Tibial nerve (tissue), 4 donors: ENCODE measurements at regions not wholly inside any gene's neighbourhood (a gene's known extent, or its start where the extent isn't known, plus 50 kb on each side); places are given as distances from the start of the nearest gene placed in this dataset.
"Not testable (repeated sequence)": the region's sequence is repeated elsewhere in the genome, so short reads cannot be mapped to it uniquely, and the experiment has no call there.

Experiments
- DNase-seq, 2 donors: peaks; one replicate each; pipeline ENCODE4 v3.0.0-alpha.2; 2019; ENCODE audit warnings: low spot score in 2 of 2
- H3K27ac ChIP-seq, 4 donors: fragments of 200-600 bp; sonication (generic) in 3 of 4; one replicate each; pipeline ENCODE4 v1.5.1; 2017 to 2019; ENCODE audit warnings: mild to moderate bottlenecking in 1 of 4
- H3K27me3 ChIP-seq, 2 donors: fragments of 200-600 bp; sonication (generic) in 1 of 2; one replicate each; pipeline versions ENCODE4 v1.5.1 to v1.6.0; 2017 to 2019
- H3K36me3 ChIP-seq, 3 donors: fragments of 200-600 bp; sonication (generic); one replicate each; pipeline ENCODE4 v1.5.1; 2018 to 2019
- H3K4me1 ChIP-seq, 4 donors: fragments of 200-600 bp; sonication (generic) in 3 of 4; one replicate each; pipeline ENCODE4 v1.5.1; 2017 to 2019
- H3K4me3 ChIP-seq, 4 donors: fragments of 200-600 bp; sonication (generic) in 3 of 4; one replicate each; pipeline ENCODE4 v1.5.1; 2017 to 2019; ENCODE audit warnings: mild to moderate bottlenecking in 1 of 4, moderate library complexity in 1 of 4
- H3K9me3 ChIP-seq, 4 donors: fragments of 200-600 bp; sonication (generic) in 3 of 4; one replicate each; pipeline ENCODE4 v1.5.1; 2017 to 2019
- CTCF ChIP-seq, 5 experiments: fragments of 200-600 bp in 3 of 5; fragments of 450-650 bp in 2 of 5; sonication (generic) in 3 of 5; IDR thresholded peaks; one replicate each; pipeline ENCODE4 v1.5.1; 2016 to 2019; ENCODE audit warnings: antibody characterized with exemption in 5 of 5, mild to moderate bottlenecking in 3 of 5, moderate library complexity in 2 of 5
- EP300 ChIP-seq, 2 donors: sonication (generic); formaldehyde crosslinking; IDR thresholded peaks; one replicate each; pipeline ENCODE4 v1.6.1; 2017; ENCODE audit warnings: antibody characterized with exemption in 2 of 2, mild to moderate bottlenecking in 1 of 2
- POLR2A ChIP-seq, 2 donors: fragments of 450-650 bp; IDR thresholded peaks; one replicate each; pipeline ENCODE4 v1.6.1; 2017; ENCODE audit warnings: antibody characterized with exemption in 2 of 2, mild to moderate bottlenecking in 2 of 2, moderate library complexity in 2 of 2
- WGBS, 2 donors: methylation state at CpG; one replicate each; pipeline ENCODE4 v1.1.5; 2018; 5-methylcytosine and 5-hydroxymethylcytosine counted together

GRCh38 chr2:8440029-8440778 is 241.7 kb upstream of the ID2 start:
- Histone ChIP-seq H3K27me3 (no peaks in the 10 kb centered on the region), H3K4me3 (no peak overlapping the region), H3K27ac (no peak overlapping the region), H3K9me3 (no peaks in the 10 kb centered on the region), H3K36me3 (no peaks in the 10 kb centered on the region), H3K4me1 (no peaks in the 10 kb centered on the region)
- 87 to 88% methylated on average over 12 of the region's 12 CpGs for WGBS, 2 donors
- no peak for DNase-seq
- TF ChIP-seq POLR2A (IDR thresholded peaks at IDR 0.05) (no peak), EP300 (IDR thresholded peaks at IDR 0.05) (no peak), CTCF (IDR thresholded peaks at IDR 0.05) (no peak)

- H3K4me3 ChIP-seq: no peak overlapping the region
- no peaks in the 10 kb centered on the region for H3K9me3 ChIP-seq
- H3K36me3 ChIP-seq: no peaks in the 10 kb centered on the region
- whole genome bisulfite sequencing, 2 donors: 87 to 88% methylated on average over 12 of the region's 12 CpGs
- TF ChIP-seq CTCF (IDR thresholded peaks at IDR 0.05): no peak
- no peak for TF ChIP-seq POLR2A (IDR thresholded peaks at IDR 0.05)
- TF ChIP-seq EP300 (IDR thresholded peaks at IDR 0.05): no peak
- no peaks in the 10 kb centered on the region for H3K27me3 ChIP-seq
- no peaks in the 10 kb centered on the region for H3K4me1 ChIP-seq
- H3K27ac ChIP-seq: no peak overlapping the region
- DNase-seq: no peak
These were observed 240.5 kb upstream of the ID2 start for GRCh38 chr2:8441371-8441770.

GRCh38 chr2:8441986-8442385 is 239.9 kb upstream of the ID2 start:
- Histone ChIP-seq H3K36me3 (no peaks in the 10 kb centered on the region), H3K4me3 (no peak overlapping the region), H3K9me3 (no peaks in the 10 kb centered on the region), H3K4me1 (no peaks in the 10 kb centered on the region), H3K27me3 (no peaks in the 10 kb centered on the region), H3K27ac (no peak overlapping the region)
- no peak for DNase-seq
- 43 to 65% methylated on average over 2 of the region's 2 CpGs for WGBS, 2 donors
- TF ChIP-seq POLR2A (IDR thresholded peaks at IDR 0.05) (no peak), EP300 (IDR thresholded peaks at IDR 0.05) (no peak), CTCF (IDR thresholded peaks at IDR 0.05) (no peak)

- no peak for DNase-seq
- Histone ChIP-seq H3K4me1 (no peaks in the 10 kb centered on the region), H3K27me3 (no peaks in the 10 kb centered on the region), H3K4me3 (no peak overlapping the region), H3K36me3 (no peaks in the 10 kb centered on the region), H3K9me3 (no peaks in the 10 kb centered on the region), H3K27ac (no peak overlapping the region)
- 58 to 65% methylated on average over 4 of the region's 4 CpGs for WGBS, 2 donors
- TF ChIP-seq POLR2A (IDR thresholded peaks at IDR 0.05): no peak
- TF ChIP-seq EP300 (IDR thresholded peaks at IDR 0.05): no peak
- TF ChIP-seq CTCF (IDR thresholded peaks at IDR 0.05): no peak
These were observed 238.9 kb upstream of the ID2 start for GRCh38 chr2:8442833-8443486.

- 26 to 40% methylated on average over 4 of the region's 4 CpGs for WGBS, 2 donors
- H3K4me3 ChIP-seq: no peak overlapping the region
- H3K9me3 ChIP-seq: no peaks in the 10 kb centered on the region
- H3K4me1 ChIP-seq: no peaks in the 10 kb centered on the region
- no peak for DNase-seq
- H3K36me3 ChIP-seq: no peaks in the 10 kb centered on the region
- no peak overlapping the region for H3K27ac ChIP-seq
- no peaks in the 10 kb centered on the region for H3K27me3 ChIP-seq
- TF ChIP-seq CTCF (IDR thresholded peaks at IDR 0.05) (no peak), EP300 (IDR thresholded peaks at IDR 0.05) (no peak), POLR2A (IDR thresholded peaks at IDR 0.05) (no peak)
These were observed 236.3 kb upstream of the ID2 start for GRCh38 chr2:8445580-8445979.

GRCh38 chr2:8446751-8447150 is 235.1 kb upstream of the ID2 start:
- not testable (repeated sequence) for H3K27me3 ChIP-seq, H3K4me3 ChIP-seq, DNase-seq, H3K36me3 ChIP-seq, H3K27ac ChIP-seq, H3K4me1 ChIP-seq, H3K9me3 ChIP-seq
- WGBS, 2 donors: 85 to 88% methylated on average over 3 of the region's 3 CpGs
